ENCODE measurements at regions not wholly inside any gene's neighbourhood (a gene's known extent, or its start where the extent isn't known, plus 50 kb on each side); places are given as distances from the start of the nearest gene placed in this dataset.

- no peak for DNase-seq (ENCODE audit: low spot score)
- intact Hi-C loops (cut with DNase I): no loop called here
These were observed 304.7 kb downstream of the SOX4 start for GRCh38 chr6:21898107-21898796.

DNA sequence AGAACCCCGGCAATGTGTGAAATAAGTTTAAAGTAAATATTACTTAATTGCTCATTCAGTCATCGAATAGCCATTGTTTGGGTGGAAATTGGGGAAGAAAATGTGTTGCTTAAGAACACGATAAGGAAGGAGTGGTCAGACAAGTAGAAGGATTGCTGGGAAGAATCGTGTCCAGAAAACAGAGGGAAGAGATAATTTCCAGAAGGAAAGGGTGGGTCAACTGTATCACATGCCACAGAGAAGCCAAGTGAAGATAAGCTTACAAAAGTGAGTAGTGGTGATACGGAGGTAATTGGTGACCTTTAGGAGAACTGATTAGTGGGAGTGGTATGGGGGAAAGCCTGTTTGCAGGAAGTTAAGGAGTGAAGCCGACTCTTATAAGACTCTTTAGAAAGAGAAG, 306.2 kb downstream of the SOX4 start:
- no peak for DNase-seq (ENCODE audit: low spot score)
- intact Hi-C loops (cut with DNase I): no loop called here

GRCh38 chr6:21900730-21901129, 307.2 kb downstream of the SOX4 start:
- intact Hi-C loops (cut with DNase I): no loop called here
- DNase-seq (ENCODE audit: low spot score): no peak

- intact Hi-C loops (cut with DNase I): no loop called here
- no peak for DNase-seq (ENCODE audit: low spot score)
These were observed 309.1 kb downstream of the SOX4 start for GRCh38 chr6:21902628-21903169.

DNA sequence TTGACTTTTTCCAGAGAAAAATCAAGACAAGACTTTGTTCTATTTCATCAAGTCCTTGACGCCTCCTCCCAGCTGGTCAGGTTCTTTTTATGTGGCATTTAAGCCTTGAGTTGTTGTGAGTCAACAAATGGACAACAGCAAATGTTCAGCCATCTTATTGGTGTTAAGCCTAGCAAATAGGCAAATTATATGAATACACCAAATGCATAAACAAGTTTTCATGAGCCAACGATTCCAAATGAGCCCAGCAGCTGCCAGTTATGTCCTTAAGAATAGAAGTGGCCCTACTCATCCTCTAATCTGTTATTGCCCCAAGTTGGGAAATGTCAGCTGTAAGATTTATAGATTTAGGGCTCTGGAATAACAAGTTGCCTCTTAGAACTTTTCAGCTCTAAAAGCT, 312.0 kb downstream of the SOX4 start:
- DNase-seq (ENCODE audit: low spot score): no peak
- intact Hi-C loops (cut with DNase I): no loop called here

DNA sequence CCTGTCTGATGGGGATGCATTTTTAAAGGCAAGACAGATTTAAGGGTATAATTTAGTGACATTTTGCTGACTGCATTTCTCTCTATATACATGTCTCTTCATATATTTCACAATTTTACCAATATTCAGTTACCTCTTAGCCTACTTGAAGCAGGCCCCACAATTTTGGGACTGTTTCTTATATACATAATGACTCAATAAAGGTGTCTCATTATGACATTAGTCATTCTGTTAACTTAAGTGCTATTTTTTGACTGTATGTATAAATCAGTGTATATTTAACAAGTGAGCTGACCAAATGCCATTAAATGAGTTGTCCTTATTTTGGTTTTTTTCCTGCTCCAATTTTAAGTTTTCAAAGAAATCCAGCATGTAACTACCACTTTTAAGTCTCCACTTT, 313.3 kb downstream of the SOX4 start:
- intact Hi-C loops (cut with DNase I): no loop called here
- DNase-seq (ENCODE audit: low spot score): no peak

- no peak for DNase-seq (ENCODE audit: low spot score)
- intact Hi-C loops (cut with DNase I): no loop called here
These were observed 313.7 kb downstream of the SOX4 start for GRCh38 chr6:21907291-21907690.

- no peak for DNase-seq (ENCODE audit: low spot score)
- intact Hi-C loops (cut with DNase I): no loop called here
These were observed 314.8 kb downstream of the SOX4 start for GRCh38 chr6:21908161-21908848.

DNA sequence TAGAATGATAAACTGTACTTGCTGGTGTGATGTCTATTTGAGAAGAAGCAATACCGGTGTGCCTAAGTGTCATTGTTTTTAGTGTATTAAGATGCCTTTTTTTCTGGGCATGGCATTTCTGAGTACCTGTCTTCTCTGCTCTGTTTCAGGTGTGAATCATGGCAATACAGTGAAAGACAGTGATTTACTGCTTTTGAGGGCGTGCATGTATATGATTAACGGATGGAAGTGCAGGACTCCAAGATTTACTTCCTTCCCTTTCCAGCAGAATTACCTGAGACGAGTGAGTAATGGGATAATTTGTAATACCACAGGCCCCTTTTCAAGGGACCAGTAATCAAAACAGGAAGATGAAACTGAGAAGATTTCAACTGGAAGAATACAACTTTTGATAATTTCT, 315.8 kb downstream of the SOX4 start:
- intact Hi-C loops (cut with DNase I): no loop called here
- DNase-seq (ENCODE audit: low spot score): no peak

GRCh38 chr6:21911208-21911607, 317.7 kb downstream of the SOX4 start:
- intact Hi-C loops (cut with DNase I): no loop called here
- no peak for DNase-seq (ENCODE audit: low spot score)

GRCh38 chr6:21912151-21912832, 318.7 kb downstream of the SOX4 start:
- DNase-seq (ENCODE audit: low spot score): no peak
- intact Hi-C loops (cut with DNase I): no loop called here

GRCh38 chr6:21914121-21914973, 320.8 kb downstream of the SOX4 start:
- intact Hi-C loops (cut with DNase I): no loop called here
- no peak for DNase-seq (ENCODE audit: low spot score)

- DNase-seq (ENCODE audit: low spot score): no peak
- intact Hi-C loops (cut with DNase I): no loop called here
These were observed 322.2 kb downstream of the SOX4 start for GRCh38 chr6:21915707-21916260.

- no peak for DNase-seq (ENCODE audit: low spot score)
- intact Hi-C loops (cut with DNase I): no loop called here
These were observed 324.5 kb downstream of the SOX4 start for GRCh38 chr6:21918041-21918440.

DNA sequence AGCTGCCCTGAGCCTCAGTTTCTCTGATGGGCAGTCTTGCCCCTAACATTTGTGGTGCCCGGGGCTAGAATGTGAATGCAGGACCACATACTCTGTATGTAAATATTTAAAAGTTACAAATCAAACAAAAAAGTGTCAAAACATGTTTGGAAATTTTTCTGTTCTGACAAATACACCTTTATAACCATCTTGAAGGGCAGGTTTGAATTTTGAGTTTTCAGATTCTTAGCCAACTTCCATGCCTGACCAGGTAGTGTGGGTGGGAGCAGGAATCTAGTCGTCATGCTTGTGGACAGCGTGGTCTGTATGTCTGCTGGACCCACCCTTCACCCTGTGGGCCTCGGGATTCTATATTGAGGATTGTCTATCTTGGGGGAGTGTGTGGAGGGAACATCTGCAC, 325.1 kb downstream of the SOX4 start:
- intact Hi-C loops (cut with DNase I): no loop called here
- no peak for DNase-seq (ENCODE audit: low spot score)

- intact Hi-C loops (cut with DNase I): no loop called here
- no peak for DNase-seq (ENCODE audit: low spot score)
These were observed 328.5 kb downstream of the SOX4 start for GRCh38 chr6:21922086-21922485.

DNA sequence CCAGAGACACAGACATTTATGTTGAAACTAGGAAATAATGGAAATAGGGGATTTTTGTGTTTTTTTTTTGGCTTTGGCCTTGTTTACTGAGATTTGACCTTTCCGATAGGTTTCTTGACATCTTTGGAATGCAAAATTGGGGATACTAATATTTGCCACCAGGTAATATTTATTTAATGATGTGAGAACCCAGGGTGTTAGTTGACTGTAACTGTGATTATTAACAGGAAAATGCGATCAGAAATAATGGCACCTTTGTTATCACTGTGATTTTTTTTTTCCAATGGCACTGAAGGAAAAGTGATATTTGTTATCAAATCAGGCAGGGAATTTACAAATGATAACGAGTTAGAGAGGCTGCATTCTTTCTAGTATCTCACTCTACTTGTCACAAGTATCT, 330.5 kb downstream of the SOX4 start:
- intact Hi-C loops (cut with DNase I): no loop called here

DNA sequence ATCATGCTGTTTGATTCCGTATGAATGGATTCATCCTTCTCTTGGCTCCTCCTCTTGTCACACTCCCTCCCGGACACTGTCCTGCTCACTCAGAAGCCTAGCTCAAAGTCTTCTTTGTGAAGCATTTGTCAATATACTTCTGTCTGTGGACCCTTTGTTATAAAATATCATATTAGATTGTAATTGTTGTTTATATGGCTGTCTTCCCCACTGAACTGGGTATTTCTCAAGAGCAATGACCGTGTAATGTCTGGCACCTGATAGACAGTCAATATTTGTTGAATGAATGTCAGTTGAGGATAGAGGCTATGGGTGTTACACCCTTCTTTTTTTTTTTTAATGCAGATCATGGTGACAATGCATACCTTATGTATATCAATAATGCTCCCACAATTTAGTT, 335.3 kb downstream of the SOX4 start:
- DNase-seq (ENCODE audit: low spot score): no peak
- intact Hi-C loops (cut with DNase I): no loop called here

More for the DNA sequence above, 330.5 kb downstream of the SOX4 start:
- no peak for DNase-seq (ENCODE audit: low spot score)

- no peak for DNase-seq (ENCODE audit: low spot score)
- intact Hi-C loops (cut with DNase I): no loop called here
These were observed 338.2 kb downstream of the SOX4 start for GRCh38 chr6:21931641-21932335.
